BE2C (cell line): ENCODE measurements at regions not wholly inside any gene's neighbourhood (a gene's known extent, or its start where the extent isn't known, plus 50 kb on each side); places are given as distances from the start of the nearest gene placed in this dataset.

Source experiments
- DNase-seq: peaks from one replicate; pipeline ENCODE4 v3.0.0-alpha.2; 2020
- H3K27me3 ChIP-seq: fragments of 250-450 bp; sonication (Bioruptor Pico); 2 replicates; pipeline ENCODE4 v1.5.1; 2020; ENCODE audit warnings: mild to moderate bottlenecking
- H3K36me3 ChIP-seq: fragments of 250-450 bp; sonication (Bioruptor Pico); 2 replicates; pipeline ENCODE4 v1.5.1; 2020; ENCODE audit warnings: mild to moderate bottlenecking
- H3K4me1 ChIP-seq: fragments of 250-450 bp; sonication (Bioruptor Pico); 2 replicates; pipeline ENCODE4 v1.5.1; 2020
- H3K4me3 ChIP-seq: 2 replicates; pipeline ENCODE4 v1.5.1; 2011; ENCODE audit warnings: low read depth, low read length
- H3K9me3 ChIP-seq: fragments of 250-450 bp; sonication (Bioruptor Pico); 2 replicates; pipeline ENCODE4 v1.5.1; 2020
- TF ChIP-seq, protein P1 (sequence below): IDR thresholded peaks from 2 replicates; pipeline ENCODE4 v1.5.1; 2012; ENCODE audit warnings: mild to moderate bottlenecking, low read depth, low read length

DNA sequence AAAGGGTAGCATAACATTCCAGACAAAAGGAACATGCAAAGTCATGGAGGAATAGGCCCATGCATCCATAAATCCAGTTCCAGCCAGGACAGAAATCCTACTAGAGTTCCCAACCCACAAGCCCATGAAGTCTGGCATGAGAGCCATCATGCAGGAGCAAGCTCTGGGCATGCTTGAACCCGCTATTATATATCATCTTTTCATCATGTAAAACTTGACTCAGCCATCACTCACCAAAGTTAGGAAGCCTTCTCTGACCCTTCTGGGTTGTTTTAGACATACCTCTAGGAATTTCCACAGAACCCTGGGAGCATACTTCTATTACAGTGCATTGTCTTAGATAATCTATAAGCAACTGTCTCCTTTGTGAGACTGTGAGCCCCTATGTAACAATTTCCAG lies 293.0 kb upstream of the NPSR1 start:
- TF ChIP-seq, protein P1, sequence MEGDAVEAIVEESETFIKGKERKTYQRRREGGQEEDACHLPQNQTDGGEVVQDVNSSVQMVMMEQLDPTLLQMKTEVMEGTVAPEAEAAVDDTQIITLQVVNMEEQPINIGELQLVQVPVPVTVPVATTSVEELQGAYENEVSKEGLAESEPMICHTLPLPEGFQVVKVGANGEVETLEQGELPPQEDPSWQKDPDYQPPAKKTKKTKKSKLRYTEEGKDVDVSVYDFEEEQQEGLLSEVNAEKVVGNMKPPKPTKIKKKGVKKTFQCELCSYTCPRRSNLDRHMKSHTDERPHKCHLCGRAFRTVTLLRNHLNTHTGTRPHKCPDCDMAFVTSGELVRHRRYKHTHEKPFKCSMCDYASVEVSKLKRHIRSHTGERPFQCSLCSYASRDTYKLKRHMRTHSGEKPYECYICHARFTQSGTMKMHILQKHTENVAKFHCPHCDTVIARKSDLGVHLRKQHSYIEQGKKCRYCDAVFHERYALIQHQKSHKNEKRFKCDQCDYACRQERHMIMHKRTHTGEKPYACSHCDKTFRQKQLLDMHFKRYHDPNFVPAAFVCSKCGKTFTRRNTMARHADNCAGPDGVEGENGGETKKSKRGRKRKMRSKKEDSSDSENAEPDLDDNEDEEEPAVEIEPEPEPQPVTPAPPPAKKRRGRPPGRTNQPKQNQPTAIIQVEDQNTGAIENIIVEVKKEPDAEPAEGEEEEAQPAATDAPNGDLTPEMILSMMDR: no peak
- H3K27me3 ChIP-seq: no peaks in the 10 kb centered on the region
- H3K4me3 ChIP-seq: no peak overlapping the region
- no peaks in the 10 kb centered on the region for H3K4me1 ChIP-seq
- no peaks in the 10 kb centered on the region for H3K9me3 ChIP-seq
- DNase-seq: no peak
- no peaks in the 10 kb centered on the region for H3K36me3 ChIP-seq

DNA sequence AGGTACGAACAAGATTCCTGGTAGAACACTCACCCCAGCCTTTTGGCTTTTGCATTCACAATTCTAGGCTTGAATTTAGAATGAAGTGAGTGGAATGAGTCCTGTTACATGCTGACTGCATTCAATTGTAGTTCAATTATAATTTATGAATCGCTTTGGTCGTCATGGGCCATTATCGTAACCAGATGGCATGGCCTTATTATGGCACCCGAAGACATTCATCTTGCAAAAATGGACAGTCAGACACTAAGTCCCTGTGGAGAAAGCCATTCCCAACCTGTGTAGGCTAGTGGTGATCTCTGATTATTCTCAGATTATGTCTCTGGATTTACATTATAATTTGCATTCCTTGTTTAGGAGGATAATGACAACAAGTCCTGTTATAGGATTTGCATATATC lies 292.4 kb upstream of the NPSR1 start:
- H3K9me3 ChIP-seq: no peaks in the 10 kb centered on the region
- no peaks in the 10 kb centered on the region for H3K4me1 ChIP-seq
- H3K4me3 ChIP-seq: no peak overlapping the region
- H3K27me3 ChIP-seq: no peaks in the 10 kb centered on the region
- no peaks in the 10 kb centered on the region for H3K36me3 ChIP-seq
- TF ChIP-seq, protein P1: no peak
- DNase-seq: no peak

DNA sequence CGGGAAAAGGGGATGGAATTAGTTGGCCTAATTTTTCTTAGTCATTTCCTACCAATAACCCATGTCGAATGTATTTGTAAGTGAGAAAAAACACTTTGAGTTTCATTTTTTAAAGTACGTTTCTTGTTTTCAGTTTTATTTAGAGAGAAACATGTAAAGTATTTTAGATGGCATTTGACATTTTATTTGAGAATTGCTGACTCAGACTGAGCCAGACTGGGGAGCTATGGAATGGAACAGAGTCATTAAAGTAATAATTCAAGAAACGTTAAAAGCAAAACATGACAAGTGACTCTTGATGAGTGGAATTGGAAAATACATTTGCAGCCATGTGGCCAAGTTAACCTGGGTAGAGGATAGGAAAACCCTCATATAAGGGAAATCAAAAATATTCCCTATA lies 286.1 kb upstream of the NPSR1 start:
- no peaks in the 10 kb centered on the region for H3K36me3 ChIP-seq
- DNase-seq: no peak
- no peak overlapping the region for H3K4me3 ChIP-seq
- TF ChIP-seq, protein P1: no peak
- no peaks in the 10 kb centered on the region for H3K9me3 ChIP-seq
- no peaks in the 10 kb centered on the region for H3K4me1 ChIP-seq
- H3K27me3 ChIP-seq: no peaks in the 10 kb centered on the region

DNA sequence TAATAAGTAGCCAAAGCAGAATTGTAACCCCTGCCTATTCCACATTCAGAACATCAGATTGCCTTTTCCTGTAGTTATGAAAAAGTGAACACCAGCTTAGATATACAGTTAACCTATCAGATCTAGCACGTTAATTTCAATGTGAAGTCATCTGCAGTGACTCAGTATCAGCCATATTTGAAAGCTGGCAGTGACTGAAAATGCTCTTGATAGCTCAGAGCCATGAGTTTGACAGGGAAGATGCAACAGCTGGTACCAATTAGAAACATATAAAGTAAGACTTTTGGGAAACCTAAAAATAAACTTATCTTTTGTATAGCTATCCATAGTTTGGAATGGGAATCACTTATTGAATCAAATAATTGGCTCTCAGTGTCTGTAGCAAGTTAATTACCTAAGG lies 284.1 kb upstream of the NPSR1 start:
- DNase-seq: no peak
- TF ChIP-seq, protein P1: no peak
- Histone ChIP-seq H3K36me3 (no peaks in the 10 kb centered on the region), H3K4me3 (no peak overlapping the region), H3K9me3 (no peaks in the 10 kb centered on the region), H3K4me1 (no peaks in the 10 kb centered on the region), H3K27me3 (no peaks in the 10 kb centered on the region)

GRCh38 chr7:34382166-34382893 lies 275.7 kb upstream of the NPSR1 start:
- TF ChIP-seq, protein P1: no peak
- Histone ChIP-seq H3K4me1 (no peaks in the 10 kb centered on the region), H3K9me3 (no peaks in the 10 kb centered on the region), H3K4me3 (no peak overlapping the region), H3K27me3 (no peaks in the 10 kb centered on the region), H3K36me3 (no peaks in the 10 kb centered on the region)
- no peak for DNase-seq

GRCh38 chr7:34385384-34385783 lies 272.6 kb upstream of the NPSR1 start:
- no peak for DNase-seq
- TF ChIP-seq, protein P1: no peak
- Histone ChIP-seq H3K36me3 (no peaks in the 10 kb centered on the region), H3K27me3 (no peaks in the 10 kb centered on the region), H3K4me3 (no peak overlapping the region), H3K4me1 (no peaks in the 10 kb centered on the region), H3K9me3 (no peaks in the 10 kb centered on the region)
